Middle frontal gyrus (tissue), 1 donor: ENCODE measurements at regions not wholly inside any gene's neighbourhood (a gene's known extent, or its start where the extent isn't known, plus 50 kb on each side); places are given as distances from the start of the nearest gene placed in this dataset.

Source experiments
- DNase-seq: peaks from one replicate; pipeline ENCODE4 v3.0.0-alpha.2; 2015; ENCODE audit warnings: low spot score; ENCODE audit errors: extremely low spot score

- no peak for DNase-seq
Observed at GRCh38 chr14:65243766-65244442, 141.6 kb upstream of the MAX start.

- DNase-seq, result no peak
Observed at GRCh38 chr14:65249471-65250161, 147.3 kb upstream of the MAX start.

- DNase-seq, result no peak
Observed at GRCh38 chr14:65250162-65250495, 147.8 kb upstream of the MAX start.

GRCh38 chr14:65251213-65251612 lies 148.9 kb upstream of the MAX start:
- no peak for DNase-seq

- DNase-seq, result no peak
Observed at GRCh38 chr14:65252482-65253255, 150.4 kb upstream of the MAX start.

GRCh38 chr14:65255029-65255545 lies 152.8 kb upstream of the MAX start:
- DNase-seq, result no peak

- DNase-seq, result no peak
Observed at GRCh38 chr14:65255583-65256461, 153.5 kb upstream of the MAX start.

GRCh38 chr14:65256714-65257113 lies 154.4 kb upstream of the MAX start:
- DNase-seq, result no peak

GRCh38 chr14:65257425-65257824 lies 155.1 kb upstream of the FUT8 start:
- DNase-seq, result no peak

GRCh38 chr14:65258391-65258790 lies 154.1 kb upstream of the FUT8 start:
- no peak for DNase-seq

- DNase-seq, result no peak
Observed at GRCh38 chr14:65259000-65259399, 153.5 kb upstream of the FUT8 start.

GRCh38 chr14:65260786-65261185 lies 151.7 kb upstream of the FUT8 start:
- DNase-seq, result no peak

GRCh38 chr14:65261425-65261920 lies 151.1 kb upstream of the FUT8 start:
- DNase-seq, result no peak

GRCh38 chr14:65261946-65262345 lies 150.6 kb upstream of the FUT8 start:
- DNase-seq, result no peak

- DNase-seq, result no peak
Observed at GRCh38 chr14:65263177-65263788, 149.2 kb upstream of the FUT8 start.

GRCh38 chr14:65267856-65268255 lies 144.7 kb upstream of the FUT8 start:
- no peak for DNase-seq

- no peak for DNase-seq
Observed at GRCh38 chr14:65268594-65268993, 143.9 kb upstream of the FUT8 start.

GRCh38 chr14:65269732-65270131 lies 142.8 kb upstream of the FUT8 start:
- DNase-seq, result no peak

- DNase-seq, result no peak
Observed at GRCh38 chr14:65277027-65277426, 135.5 kb upstream of the FUT8 start.

- peak; percentile 32 for DNase-seq
Observed at GRCh38 chr14:65277580-65278270, 134.8 kb upstream of the FUT8 start.
